ENCODE measurements at regions not wholly inside any gene's neighbourhood (a gene's known extent, or its start where the extent isn't known, plus 50 kb on each side); places are given as distances from the start of the nearest gene placed in this dataset.
A peak's percentile ranks its signal among the peaks of the same experiment; 100 is the strongest.

- H3K4me1 ChIP-seq (ENCODE audit: insufficient read depth, low read length, poor library complexity, severe bottlenecking): no peaks in the 10 kb centered on the region
- CTCF ChIA-PET: no interaction called here
Measured at GRCh38 chr5:174916227-174916626, 191.8 kb downstream of the MSX2 start.

GRCh38 chr5:174911118-174911517 is 186.7 kb downstream of the MSX2 start:
- H3K4me3 ChIP-seq (ENCODE audit: low read depth, low read length, poor library complexity, severe bottlenecking): no peak overlapping the region
- TF ChIP-seq EZH2 (IDR thresholded peaks at IDR 0.05; ENCODE audit: borderline replicate concordance, low read depth, low read length, poor library complexity, severe bottlenecking) (no peak), CTCF (conservative IDR thresholded peaks at IDR 0.05; ENCODE audit: low read depth, low read length) (no peak)
- DNase-seq (ENCODE audit: low spot score): no peak

More at GRCh38 chr5:174916227-174916626, 191.8 kb downstream of the MSX2 start:
- Histone ChIP-seq H3K9me3 (ENCODE audit: low read depth, low read length, poor library complexity, severe bottlenecking) (no peaks in the 10 kb centered on the region), H3K4me3 (ENCODE audit: low read depth, low read length, poor library complexity, severe bottlenecking) (no peak overlapping the region), H3K27me3 (replicated peaks; ENCODE audit: insufficient read depth, low read depth, low read length, poor library complexity) (no peaks in the 10 kb centered on the region), H3K27ac (ENCODE audit: low read depth, low read length, poor library complexity, severe bottlenecking) (no peak overlapping the region), H3K36me3 (ENCODE audit: insufficient read depth, low read length, poor library complexity, severe bottlenecking) (no peaks in the 10 kb centered on the region)
- intact Hi-C loops (cut with micrococcal nuclease; ENCODE audit: unreplicated experiment): no loop called here
- POLR2A ChIA-PET (ENCODE audit: low non-redundant PET): no interaction called here
- DNase-seq (ENCODE audit: low spot score): no peak
- BruUV-seq (replicated peaks): no TSS peak
- TF ChIP-seq CTCF (conservative IDR thresholded peaks at IDR 0.05; ENCODE audit: low read depth, low read length): no peak
- no peak for TF ChIP-seq EZH2 (IDR thresholded peaks at IDR 0.05; ENCODE audit: borderline replicate concordance, low read depth, low read length, poor library complexity, severe bottlenecking)

GRCh38 chr5:174910245-174910737 is 185.9 kb downstream of the MSX2 start:
- Histone ChIP-seq H3K9me3 (ENCODE audit: low read depth, low read length, poor library complexity, severe bottlenecking) (no peaks in the 10 kb centered on the region), H3K36me3 (ENCODE audit: insufficient read depth, low read length, poor library complexity, severe bottlenecking) (no peaks in the 10 kb centered on the region), H3K4me1 (ENCODE audit: insufficient read depth, low read length, poor library complexity, severe bottlenecking) (no peaks in the 10 kb centered on the region), H3K27me3 (replicated peaks; ENCODE audit: insufficient read depth, low read depth, low read length, poor library complexity) (peaks cover 9% of the 10 kb centered on the region), H3K27ac (ENCODE audit: low read depth, low read length, poor library complexity, severe bottlenecking) (no peak overlapping the region), H3K4me3 (ENCODE audit: low read depth, low read length, poor library complexity, severe bottlenecking) (no peak overlapping the region)
- ChIA-PET CTCF (interaction anchor here (1.5 kb wide), 1 partner anchor 9 kb away, joined by 3 read pairs; no protein-coding TSS in a partner anchor), POLR2A (ENCODE audit: low non-redundant PET) (no interaction called here)
- no TSS peak for BruUV-seq (replicated peaks)
- peak; percentile 54 for DNase-seq (ENCODE audit: low spot score)
- TF ChIP-seq EZH2 (IDR thresholded peaks at IDR 0.05; ENCODE audit: borderline replicate concordance, low read depth, low read length, poor library complexity, severe bottlenecking) (no peak), CTCF (conservative IDR thresholded peaks at IDR 0.05; ENCODE audit: low read depth, low read length) (peak; percentile 78)
- intact Hi-C loops (cut with micrococcal nuclease; ENCODE audit: unreplicated experiment): no loop called here

More at GRCh38 chr5:174911118-174911517, 186.7 kb downstream of the MSX2 start:
- intact Hi-C loops (cut with micrococcal nuclease; ENCODE audit: unreplicated experiment): no loop called here
- H3K27me3 ChIP-seq (replicated peaks; ENCODE audit: insufficient read depth, low read depth, low read length, poor library complexity): peaks cover 9% of the 10 kb centered on the region
- H3K27ac ChIP-seq (ENCODE audit: low read depth, low read length, poor library complexity, severe bottlenecking): no peak overlapping the region
- no peaks in the 10 kb centered on the region for H3K4me1 ChIP-seq (ENCODE audit: insufficient read depth, low read length, poor library complexity, severe bottlenecking)
- H3K9me3 ChIP-seq (ENCODE audit: low read depth, low read length, poor library complexity, severe bottlenecking): no peaks in the 10 kb centered on the region
- ChIA-PET CTCF (interaction anchor here (0.6 to 1.5 kb wide), 2 partner anchors 8 to 818 kb away, joined by 3 read pairs; no protein-coding TSS in a partner anchor), POLR2A (ENCODE audit: low non-redundant PET) (no interaction called here)
- H3K36me3 ChIP-seq (ENCODE audit: insufficient read depth, low read length, poor library complexity, severe bottlenecking): no peaks in the 10 kb centered on the region
- BruUV-seq (replicated peaks): no TSS peak

Measured in A673 (cell line).